SKM-1 (cell line): ENCODE measurements at regions not wholly inside any gene's neighbourhood (a gene's known extent, or its start where the extent isn't known, plus 50 kb on each side); places are given as distances from the start of the nearest gene placed in this dataset.

Source experiments
- DNase-seq: peaks from one replicate; lab custom pipeline; 2025; ENCODE audit not compliant: unreplicated experiment; lab: John Stamatoyannopoulos, UW

DNA sequence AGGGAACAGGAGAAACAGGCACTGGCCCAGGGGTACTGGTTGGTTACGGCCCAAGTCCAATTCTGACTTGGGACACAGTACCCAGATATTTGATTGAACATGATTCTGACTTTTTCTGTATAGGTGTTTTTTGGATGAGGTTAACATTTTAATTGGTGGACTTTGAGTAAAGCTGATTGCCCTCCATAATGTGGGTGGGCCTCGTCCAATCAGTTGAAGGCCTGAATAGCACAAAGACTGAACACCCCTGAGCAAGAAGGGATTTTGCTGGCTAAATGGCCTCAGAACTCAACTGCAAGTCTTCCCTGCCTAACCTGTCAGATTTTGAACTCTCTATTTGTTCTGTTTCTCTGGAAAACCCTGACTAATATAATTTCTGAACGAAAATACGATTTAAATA is 222.6 kb downstream of the TEX36 start:
- DNase-seq = no peak

DNA sequence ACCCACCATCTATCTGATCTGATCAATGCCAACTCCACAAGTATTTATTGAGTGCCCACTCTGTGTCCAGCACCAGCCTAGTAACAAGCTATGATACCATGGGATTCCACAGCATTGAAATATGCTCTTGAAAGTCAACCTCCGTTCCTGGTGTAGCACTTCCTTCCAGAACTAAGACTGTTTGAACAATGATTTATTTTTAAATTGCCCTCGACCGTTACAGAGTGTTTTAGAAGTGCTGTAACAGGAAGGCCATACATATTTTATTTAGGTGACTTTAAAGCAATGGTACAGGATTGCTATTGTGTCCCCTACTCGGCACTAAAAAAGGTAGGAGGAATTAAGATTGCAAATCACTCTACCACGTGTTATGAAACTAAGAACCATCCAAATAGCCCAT is 225.6 kb downstream of the TEX36 start:
- no peak for DNase-seq

DNA sequence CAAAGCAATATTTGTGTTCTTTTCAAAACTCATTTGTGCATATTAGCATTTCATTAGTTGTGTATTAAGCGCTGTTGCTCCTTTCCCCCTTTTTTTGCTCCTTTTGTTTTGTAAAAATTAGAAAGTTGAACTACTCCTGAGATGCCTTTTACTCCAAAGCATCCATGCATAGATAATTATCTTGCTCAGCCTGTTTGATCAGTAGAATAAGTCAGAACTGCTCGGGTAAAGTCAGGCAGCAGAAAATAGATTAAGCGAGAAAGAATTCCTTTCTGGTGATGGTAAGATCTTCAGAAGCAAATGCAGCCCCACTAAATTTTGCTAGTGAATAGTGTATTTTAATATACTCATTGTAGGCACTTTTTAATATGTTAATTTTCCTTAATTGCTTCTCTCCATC is 227.1 kb downstream of the TEX36 start:
- no peak for DNase-seq

DNA sequence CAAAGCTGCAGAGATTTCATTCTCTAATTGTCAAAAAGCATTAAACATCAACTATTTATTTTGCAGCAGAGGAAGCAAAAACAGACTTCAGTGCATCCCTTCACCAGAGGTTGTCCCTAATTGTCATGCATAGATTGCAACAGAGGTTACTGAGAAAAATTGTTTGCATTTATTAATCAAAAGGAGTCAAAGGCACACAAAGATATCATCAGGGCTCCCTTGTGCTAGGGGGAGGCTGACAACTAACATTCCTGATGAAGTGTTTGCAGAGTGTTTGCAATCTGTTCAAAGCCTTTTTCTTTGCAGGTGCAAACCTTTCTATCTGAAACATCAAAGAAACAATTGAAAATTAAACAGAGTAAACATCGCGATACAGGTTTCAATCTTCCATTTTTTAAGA is 227.5 kb downstream of the TEX36 start:
- no peak for DNase-seq

DNA sequence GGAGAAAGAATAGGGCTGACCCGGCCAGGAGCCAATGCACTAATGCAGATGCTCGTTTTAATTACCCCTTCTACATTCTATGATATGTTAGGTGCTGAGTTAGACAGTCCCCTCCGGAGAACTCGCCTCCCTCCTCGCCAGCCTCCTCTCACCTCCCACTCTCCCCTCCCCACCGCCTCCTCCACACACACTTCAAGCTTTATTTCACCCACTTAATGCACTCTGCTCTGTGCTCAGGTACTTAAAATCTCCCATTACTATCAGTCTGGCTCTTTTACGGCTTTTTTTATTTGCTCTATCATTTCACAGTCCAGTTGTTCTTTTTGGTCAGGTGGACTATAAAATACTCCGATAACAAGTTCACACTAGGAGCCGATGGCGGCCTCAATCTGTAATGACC is 231.6 kb downstream of the TEX36 start:
- no peak for DNase-seq

DNA sequence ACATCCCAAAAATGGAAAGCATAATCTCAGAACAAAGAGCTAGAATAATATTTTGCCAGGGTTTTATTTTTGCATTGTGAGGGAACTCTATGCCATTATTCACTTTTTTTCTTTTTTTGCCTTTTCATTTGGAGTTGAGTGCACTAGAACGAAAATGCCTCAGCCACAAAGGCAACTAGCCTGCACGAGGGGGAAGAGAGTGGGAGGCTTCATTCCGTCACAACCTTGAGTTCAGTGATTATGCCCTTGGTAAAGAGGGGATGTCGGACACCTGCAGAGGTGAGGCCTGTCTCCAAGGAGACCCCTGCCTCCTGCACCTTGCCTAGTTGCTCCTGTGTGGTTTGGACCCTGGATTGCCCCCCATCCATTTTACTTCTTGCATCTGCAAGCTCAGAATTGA is 232.7 kb downstream of the TEX36 start:
- no peak for DNase-seq

DNA sequence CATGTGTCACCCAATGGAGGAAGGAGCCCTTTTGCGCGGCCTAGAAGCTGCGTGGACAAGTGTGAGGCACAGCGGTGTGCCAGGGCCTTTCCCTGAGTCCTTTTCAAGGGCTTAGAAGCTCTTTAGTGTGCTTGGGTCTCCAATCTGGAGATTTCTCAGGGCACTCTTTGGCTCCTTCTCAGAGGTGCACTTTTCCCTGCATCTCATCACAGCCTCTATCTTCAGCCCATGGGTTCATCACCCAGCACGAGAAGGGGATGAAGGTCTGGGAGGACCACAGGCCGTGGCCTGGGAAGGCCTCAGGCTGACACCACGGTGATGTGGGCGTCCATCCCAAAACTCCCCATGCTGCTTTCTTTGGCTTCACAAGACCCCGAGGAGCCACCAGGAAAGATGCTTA is 233.4 kb downstream of the TEX36 start:
- no peak for DNase-seq

DNA sequence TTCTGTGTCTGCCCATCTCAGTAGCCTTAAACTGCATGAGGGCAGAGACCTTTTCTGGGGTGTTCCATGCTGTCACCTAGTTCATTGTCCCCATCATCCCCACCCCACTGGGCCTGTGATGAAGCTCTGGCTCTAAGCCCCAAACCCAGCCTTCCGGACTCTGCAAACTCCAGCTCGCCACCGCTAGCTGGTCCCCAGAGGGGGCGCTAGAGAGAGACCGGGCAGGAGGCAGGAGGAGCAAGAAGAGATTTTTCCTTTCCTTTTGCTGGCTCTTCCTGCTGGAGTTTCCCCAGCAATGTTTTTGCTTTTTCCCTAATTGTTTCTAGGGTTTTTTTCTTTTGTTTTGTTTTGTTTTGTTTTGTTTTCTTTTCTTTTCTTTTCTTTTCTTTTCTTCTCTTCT is 234.4 kb downstream of the TEX36 start:
- no peak for DNase-seq

DNA sequence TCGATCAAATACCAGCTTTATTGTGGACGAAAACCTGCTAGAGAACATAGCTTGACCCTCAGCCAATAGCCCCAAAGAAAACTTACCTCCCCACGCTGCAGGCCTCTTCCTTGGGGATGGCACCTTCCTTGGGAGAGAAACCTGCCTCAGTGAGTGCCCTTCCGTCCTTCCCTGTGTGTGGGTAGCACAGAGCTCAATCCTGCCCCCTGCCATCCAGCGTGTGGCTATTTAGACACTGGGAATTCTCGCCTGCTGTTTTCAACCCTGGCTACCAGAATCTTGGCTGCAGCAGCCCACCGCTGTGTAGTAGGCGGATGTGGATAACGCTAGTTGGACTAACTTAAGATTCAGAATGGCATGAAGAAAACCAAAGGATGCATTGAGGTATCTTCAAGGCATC is 238.2 kb downstream of the TEX36 start:
- no peak for DNase-seq

DNA sequence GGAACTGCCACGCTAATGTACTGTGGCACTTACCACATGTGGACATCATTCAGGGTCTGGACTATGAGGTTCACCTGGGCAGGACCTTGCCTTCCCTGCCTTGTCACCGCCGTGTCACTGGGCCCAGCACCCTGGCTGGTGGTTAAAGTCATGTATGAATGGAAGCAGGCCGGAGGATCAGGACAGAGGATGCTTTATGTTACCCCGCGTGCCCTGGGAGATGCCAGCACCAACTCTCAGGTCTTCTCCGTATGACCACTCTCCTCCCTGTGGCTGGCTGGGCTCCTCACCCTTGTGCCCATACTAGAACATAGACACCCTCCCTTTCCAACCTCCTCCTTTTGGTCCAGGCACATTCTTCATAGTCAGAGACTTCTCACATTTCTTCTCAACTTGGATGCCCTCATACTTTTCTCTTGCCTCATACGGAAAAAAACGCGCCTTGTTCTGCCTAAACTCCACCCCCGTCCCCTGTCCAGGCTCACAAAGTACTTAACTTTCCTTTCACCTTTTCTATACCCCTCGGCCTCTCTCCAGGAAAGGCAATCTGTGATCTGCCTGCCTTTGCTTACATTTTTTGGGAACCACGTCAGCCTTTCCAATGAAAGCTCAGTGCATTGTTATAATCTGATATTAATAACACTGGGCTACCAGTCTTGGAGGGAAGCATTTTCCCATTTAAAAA is 240.0 kb downstream of the TEX36 start:
- no peak for DNase-seq

DNA sequence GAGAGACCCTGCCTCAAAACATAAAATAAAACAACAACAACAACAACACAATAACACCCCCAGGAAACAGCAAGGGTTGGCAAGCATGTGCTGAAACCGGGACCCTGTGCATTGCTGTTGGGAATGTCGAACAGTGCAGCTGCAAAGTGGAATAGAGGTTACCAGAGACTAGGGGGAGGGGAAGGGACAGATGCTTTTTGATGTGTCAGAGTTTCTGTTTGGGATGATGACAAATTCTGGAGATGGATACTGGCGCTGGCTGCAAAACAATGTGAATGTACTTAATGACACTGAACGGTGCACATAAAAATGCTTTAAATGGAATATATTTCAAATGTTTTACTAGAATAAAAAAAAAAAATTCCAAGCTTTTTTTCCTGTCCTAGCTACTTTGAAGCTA is 241.8 kb downstream of the TEX36 start:
- DNase-seq = no peak

DNA sequence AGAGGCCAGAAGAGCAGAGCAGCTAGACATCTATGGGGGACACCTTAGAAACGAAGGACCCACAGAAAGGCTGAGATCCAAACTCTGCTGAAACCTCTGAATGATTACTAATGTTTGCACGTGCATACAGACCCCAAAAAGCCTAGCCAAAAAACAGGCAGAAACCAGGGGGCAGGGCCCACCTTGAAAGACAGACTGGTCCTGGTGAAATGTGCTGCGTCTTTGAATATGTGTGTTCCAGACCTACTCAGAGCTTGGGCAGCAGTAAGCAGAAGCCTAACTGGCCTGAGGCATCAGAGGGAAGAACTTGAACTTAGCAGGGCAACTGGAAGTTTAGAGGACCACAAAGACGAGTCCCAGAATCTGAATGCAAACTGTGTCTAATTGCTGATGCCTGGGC is 251.8 kb downstream of the TEX36 start:
- DNase-seq = no peak

DNA sequence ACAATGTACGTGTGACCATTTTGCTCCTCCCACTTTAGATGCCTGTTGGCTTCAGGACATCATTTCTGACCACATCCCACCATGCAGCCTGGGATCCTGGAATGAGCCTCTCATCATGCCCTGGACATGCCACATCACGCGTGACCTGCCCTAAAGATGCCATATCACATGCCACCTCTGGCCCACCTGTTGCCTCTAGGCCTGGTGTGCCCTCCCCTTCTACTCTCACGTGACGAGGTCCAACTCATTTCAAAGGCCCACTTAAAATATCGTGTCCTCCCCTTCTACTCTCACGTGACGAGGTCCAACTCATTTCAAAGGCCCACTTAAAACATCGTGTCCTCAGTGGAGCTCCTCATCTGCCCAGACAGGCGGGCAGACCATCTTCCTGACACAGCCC is 254.9 kb downstream of the TEX36 start:
- DNase-seq = no peak

DNA sequence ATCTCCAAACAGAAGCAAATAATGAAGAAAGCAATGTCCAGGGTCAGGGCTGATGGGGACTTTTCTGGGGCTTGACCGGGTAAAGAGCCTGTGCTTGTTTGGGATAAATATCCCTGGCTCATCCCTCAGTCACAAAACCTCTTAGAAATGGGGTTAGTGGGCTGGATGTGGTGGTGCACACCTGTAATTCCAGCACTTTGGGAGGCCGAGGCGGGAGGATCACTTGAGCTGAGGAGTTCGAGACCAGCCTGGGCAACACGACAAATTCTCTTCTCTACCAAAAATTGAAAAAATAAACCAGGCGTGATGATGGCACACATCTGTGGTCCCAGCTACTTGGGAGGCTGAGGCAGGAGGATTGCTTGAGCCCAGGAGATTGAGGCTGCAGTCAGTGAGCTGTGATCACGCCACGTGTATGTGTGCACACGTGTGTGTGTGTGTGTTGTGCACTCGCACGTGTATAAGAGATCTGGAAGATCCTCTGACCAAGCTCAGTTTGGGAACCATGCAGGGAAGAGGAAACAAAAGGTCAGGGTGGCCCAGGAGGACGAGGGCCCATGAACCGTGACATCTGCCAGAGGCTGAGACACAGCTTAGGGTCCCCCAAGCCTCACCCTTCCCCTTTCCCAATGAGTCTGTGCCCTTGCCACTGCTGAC is 258.6 kb downstream of the TEX36 start:
- no peak for DNase-seq

DNA sequence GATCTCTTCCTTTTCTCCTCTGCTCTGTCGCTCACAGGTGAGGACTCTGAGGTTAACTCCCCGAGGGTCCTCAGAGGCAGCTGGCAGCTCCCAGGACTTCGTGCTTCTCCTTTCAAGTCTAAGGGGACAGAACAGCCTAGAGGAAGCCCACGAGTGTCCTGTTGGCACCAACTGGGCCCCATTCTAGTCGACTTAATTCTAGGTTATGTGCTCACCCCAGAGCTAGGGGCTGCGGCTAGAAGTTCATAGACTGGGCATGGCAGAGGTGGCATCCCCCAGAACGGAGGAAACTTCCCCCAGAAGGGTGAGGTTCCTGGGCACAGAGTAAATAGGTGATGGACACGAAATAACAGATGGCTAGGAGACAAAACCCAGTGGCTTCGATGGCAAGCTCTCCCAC is 259.4 kb downstream of the TEX36 start:
- no peak for DNase-seq

DNA sequence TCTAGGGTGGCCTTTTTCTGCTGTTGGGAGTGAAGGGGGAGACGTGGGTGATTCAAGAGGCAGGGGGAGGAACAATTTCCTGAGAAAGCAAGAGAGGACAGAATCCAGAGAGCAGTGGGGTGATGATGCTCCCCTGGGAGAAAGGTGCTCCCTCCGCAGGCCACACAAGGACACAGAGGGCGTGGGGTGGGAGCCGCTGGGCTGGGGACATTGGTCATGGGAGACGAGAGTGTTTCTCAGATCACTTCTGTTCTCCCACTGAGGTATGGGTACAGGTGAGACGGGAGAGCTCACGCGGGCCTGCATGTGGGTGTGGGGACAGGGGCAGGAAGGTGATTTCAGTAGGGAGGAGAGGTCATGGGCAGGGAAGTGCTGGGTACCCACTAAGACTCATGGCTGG is 259.5 kb upstream of the CTBP2 start:
- DNase-seq = no peak

DNA sequence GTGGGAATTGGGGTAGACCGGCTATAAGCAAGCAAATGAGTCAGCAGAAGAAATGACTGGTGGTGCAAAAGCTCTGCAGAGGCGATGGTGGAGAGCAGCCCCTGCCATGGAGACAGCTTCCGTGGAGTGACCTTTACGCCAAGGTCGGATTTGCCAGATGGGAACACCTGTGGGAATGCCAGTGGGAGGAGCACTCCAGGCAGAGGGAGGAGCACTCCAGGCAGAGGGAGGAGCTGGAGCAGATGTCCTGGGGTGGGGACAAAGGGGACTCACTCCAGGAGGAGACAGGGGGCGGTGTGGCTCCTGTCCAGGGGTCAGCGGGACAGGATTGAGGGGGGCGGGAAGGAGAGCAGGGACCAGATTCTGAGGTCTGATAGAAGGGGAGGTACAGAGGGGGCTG is 258.8 kb upstream of the CTBP2 start:
- DNase-seq = no peak

DNA sequence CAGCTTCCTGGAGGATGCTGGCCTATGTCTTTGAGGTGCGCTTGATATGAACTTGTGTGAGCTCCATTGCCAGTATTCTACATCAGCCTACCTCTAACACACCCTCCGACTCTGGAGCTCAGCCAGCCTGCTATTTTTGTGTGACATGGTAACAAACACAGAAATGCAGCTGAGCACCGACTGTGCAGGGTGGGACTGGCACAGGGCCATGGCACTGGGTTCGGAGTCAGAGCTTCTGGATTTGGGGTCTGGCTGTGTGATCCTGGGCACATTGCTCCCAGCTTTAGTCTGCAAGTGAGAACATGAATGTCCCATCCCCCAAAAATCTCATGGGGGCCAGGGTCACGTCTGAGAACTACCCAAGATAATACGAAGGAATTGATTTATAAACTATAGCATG is 257.2 kb upstream of the CTBP2 start:
- no peak for DNase-seq

DNA sequence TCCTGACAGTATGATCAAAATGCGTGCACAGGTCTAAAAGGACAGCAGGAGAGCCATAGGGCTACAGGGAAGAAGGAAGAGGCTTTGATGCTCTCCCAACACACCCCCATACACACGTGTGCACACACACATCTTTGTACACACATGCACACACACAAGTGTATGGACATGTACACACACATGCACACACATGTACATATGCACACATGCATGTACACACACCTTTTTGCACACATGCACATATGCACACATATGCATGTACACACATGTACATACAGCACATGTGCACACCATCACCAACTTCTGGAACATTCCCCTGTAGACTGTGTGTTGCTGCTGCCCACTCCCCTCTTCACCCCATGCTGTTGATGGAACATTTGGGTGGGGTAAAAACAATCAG is 255.6 kb upstream of the CTBP2 start:
- DNase-seq = no peak

DNA sequence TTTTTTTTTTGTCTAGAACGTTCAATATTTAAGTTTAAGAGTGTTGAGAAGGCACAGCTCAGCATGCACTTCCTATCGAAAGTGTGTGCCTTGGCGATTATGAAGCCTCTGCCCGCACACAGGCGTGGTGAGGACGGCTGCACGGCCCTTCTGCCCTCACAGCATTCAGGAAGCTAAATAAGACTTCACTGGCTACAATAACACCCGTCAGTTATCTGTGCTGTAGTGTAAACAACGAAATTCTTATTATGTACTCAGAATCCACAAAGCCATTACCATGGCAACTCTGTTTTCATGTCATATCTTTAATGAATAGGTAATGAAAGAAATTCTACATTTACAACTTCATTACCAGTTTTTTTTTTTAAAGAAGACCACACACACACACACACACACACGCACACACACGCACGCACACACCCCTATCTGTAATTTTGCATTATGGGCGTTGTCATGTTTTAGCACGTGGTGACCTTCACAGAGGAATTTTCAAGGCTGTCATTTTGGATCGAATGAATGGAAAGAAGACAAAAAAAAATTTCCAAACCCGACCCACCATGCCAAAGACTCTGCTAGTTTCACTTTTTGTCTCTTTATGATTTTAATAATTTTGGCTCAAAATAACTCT is 254.8 kb upstream of the CTBP2 start:
- no peak for DNase-seq

DNA sequence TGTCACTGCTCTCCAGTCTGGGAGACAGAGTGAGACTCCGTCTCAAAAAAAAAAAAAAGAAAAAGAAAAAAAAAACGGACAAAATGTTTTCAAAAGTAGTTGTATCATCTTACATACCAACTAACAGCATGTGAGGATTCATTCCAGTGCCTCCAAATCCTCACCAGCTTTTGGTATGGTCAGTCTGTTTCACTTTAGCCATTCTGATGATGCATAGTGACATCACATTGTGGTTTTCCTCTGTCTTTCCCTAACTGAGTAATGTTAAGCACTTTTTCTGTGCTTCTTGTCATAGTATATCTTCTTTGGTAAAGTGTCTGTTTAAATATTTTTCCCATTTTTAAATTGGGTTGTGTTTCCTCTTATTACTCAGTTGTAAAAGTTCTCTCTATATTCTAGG is 251.4 kb upstream of the CTBP2 start:
- DNase-seq = no peak

DNA sequence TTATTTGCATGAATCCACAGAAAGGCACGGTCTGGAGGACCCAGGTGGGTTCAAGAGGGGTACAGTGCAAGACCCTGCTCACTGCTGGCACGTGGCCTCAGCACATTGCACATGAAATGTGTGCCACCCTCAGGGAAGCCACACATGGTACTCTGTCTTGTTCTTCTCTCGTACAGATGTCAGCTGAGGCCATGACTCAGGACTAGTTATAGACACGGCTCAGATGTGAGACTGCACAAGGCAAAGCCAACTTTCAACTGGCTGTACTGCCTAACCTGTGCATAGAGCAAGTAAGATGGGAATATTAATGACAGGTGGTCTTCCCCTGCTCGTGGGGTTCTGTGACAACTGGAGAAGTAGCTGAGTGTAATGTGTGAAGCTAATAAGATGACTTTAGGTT is 249.4 kb upstream of the CTBP2 start:
- DNase-seq = no peak

DNA sequence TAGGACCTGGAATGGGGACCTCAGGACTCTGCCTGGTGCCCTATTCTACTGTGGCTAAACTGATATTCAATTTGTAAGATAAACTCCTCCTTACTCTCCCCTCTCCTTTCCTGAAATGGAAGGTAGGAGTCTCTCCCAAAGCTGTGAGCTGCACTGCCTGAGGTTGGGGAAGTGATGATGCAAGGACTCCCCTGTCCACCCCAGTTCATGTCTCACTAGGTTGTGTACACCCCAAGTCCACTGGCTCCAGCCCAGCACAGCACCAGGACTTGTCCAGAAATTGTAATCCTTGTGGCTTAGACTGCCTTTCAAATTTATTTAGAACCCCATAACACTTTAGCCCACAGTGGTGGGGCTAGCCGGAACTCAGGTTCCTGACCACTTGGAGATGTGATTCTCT is 247.2 kb upstream of the CTBP2 start:
- DNase-seq = no peak
